ENCODE measurements at regions not wholly inside any gene's neighbourhood (a gene's known extent, or its start where the extent isn't known, plus 50 kb on each side); places are given as distances from the start of the nearest gene placed in this dataset.

DNA sequence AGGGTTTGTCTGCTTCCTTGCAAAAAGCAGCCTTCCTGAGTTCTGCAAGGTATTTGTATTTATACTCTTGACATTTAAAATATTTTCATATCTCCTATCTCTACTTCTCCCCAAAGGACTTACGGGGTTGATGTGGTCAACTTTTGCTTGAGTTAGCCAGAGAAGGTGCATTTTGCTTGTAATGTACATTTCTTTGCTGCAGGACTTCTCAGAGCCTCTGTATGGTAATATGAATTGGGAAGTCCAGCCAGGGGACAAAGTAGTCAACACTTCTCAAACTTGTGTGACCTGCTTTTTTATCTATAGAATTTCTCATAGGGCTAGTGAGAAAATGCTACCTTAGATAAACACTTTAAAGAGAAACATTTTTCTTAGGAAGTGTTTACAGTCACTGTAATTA lies 148.2 kb upstream of the LRIG1 start:
- WGBS, 2 experiments (ENCODE audit: extremely low coverage in 1 of 2, insufficient coverage in 1 of 2, insufficient read length in 1 of 2, insufficient replicate concordance in 2 of 2, low coverage in 1 of 2, low lambda C conversion rate in 2 of 2, missing lambda C conversion rate in 1 of 2) = 87% methylated on average over 1 of the region's 1 CpG; no CpG with 5 or more reads in 1 of the 2 experiments
- Histone ChIP-seq H3K4me1 (replicated peaks in 1 of 4; ENCODE audit: control insufficient read depth in 3 of 4, insufficient read depth in 4 of 4, low read length in 3 of 4) (no peaks in the 10 kb centered on the region), H3K56ac (replicated peaks; ENCODE audit: insufficient read length, low read depth, low read length) (no peak overlapping the region), H3K79me2 (ENCODE audit: control insufficient read depth in 1 of 2, insufficient read depth in 2 of 2, low read length in 2 of 2) (no peaks in the 10 kb centered on the region), H3K27me3 (replicated peaks in 1 of 4; ENCODE audit: control insufficient read depth in 3 of 4, extremely low read depth in 1 of 4, insufficient read depth in 3 of 4, low read length in 3 of 4) (no peaks in the 10 kb centered on the region), H4K5ac (ENCODE audit: insufficient read length, low read depth, low read length) (no peak overlapping the region), H3K36me3 (ENCODE audit: control insufficient read depth in 2 of 4, insufficient read depth in 4 of 4, low read length in 3 of 4) (0 out of 8 replicates have a peak, but pooled peaks cover 0 to 3% (median 0%) of the 10 kb centered on the region in 4 experiments), H3K79me1 (ENCODE audit: low read depth, low read length) (no peaks in the 10 kb centered on the region), H2AFZ (ENCODE audit: low read length) (no peak overlapping the region), H4K8ac (ENCODE audit: extremely low read depth, insufficient read depth, low read length) (no peak overlapping the region), H3K4ac (replicated peaks; ENCODE audit: insufficient read length, low read depth, low read length) (no peak overlapping the region), H3K23ac (ENCODE audit: insufficient read length) (no peak overlapping the region), H3K14ac (ENCODE audit: insufficient read length) (no peak overlapping the region), H2BK120ac (replicated peaks; ENCODE audit: low read depth, low read length) (no peak overlapping the region), H2BK20ac (ENCODE audit: low read length) (no peak overlapping the region), H3K18ac (ENCODE audit: extremely low read depth, low read length) (no peak overlapping the region), H2BK12ac (ENCODE audit: low read depth, low read length) (no peak overlapping the region), H4K20me1 (replicated peaks in 1 of 2; ENCODE audit: control insufficient read depth in 1 of 2, insufficient read depth in 2 of 2, low read length in 2 of 2) (no peaks in the 10 kb centered on the region), H2BK15ac (ENCODE audit: low read length) (no peak overlapping the region), H3K4me2 (ENCODE audit: insufficient read depth in 1 of 2, low read depth in 2 of 2, low read length in 2 of 2) (no peak overlapping the region), H2AK5ac (ENCODE audit: low read depth, low read length) (no peak overlapping the region), H3K9ac (replicated peaks in 1 of 4; ENCODE audit: extremely low read depth in 1 of 4, low read depth in 3 of 4, low read length in 3 of 4) (no peak overlapping the region), H2BK5ac (ENCODE audit: low read depth, low read length) (no peak overlapping the region), H3K4me3 (ENCODE audit: extremely low read depth in 1 of 4, insufficient read depth in 2 of 4, low read depth in 3 of 4, low read length in 4 of 4) (no peak overlapping the region), H3K27ac (ENCODE audit: low read depth, low read length) (no peak overlapping the region), H3K23me2 (ENCODE audit: low read depth, low read length) (no peaks in the 10 kb centered on the region), H4K91ac (replicated peaks; ENCODE audit: insufficient read length, low read length) (no peak overlapping the region), H3K9me3 (ENCODE audit: insufficient read depth in 2 of 2, low read depth in 1 of 2, low read length in 1 of 2) (no peaks in the 10 kb centered on the region; a peak in 2 of 4 replicates)
- FAIRE-seq (no peak), DNase-seq (ENCODE audit: low read depth in 1 of 2, low spot score in 2 of 2) (no peak)
- TF ChIP-seq TEAD4 (IDR thresholded peaks at IDR 0.05; ENCODE audit: low read depth, low read length) = no peak
- TF ChIP-seq PHF8 (conservative IDR thresholded peaks at IDR 0.05; ENCODE audit: low read depth, low read length) = no peak
- no peak for TF ChIP-seq SUZ12 (IDR thresholded peaks at IDR 0.05; ENCODE audit: low read length)
- TF ChIP-seq KDM5A (IDR thresholded peaks at IDR 0.05; ENCODE audit: low read length) = no peak
- TF ChIP-seq SP2 (IDR thresholded peaks at IDR 0.05; ENCODE audit: low read length) = no peak
- no peak for TF ChIP-seq GTF2F1 (IDR thresholded peaks at IDR 0.05; ENCODE audit: borderline replicate concordance, low read depth, low read length)
- TF ChIP-seq RBBP5 (IDR thresholded peaks at IDR 0.05; ENCODE audit: borderline replicate concordance, low read depth, low read length) = no peak
- TF ChIP-seq RFX5 (IDR thresholded peaks at IDR 0.05; ENCODE audit: borderline replicate concordance, low read depth, low read length) = no peak
- TF ChIP-seq, protein P1, sequence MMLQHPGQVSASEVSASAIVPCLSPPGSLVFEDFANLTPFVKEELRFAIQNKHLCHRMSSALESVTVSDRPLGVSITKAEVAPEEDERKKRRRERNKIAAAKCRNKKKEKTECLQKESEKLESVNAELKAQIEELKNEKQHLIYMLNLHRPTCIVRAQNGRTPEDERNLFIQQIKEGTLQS (IDR thresholded peaks at IDR 0.05; ENCODE audit: insufficient read depth, low read depth, low read length) = no peak
- TF ChIP-seq GABPA (IDR thresholded peaks at IDR 0.05; ENCODE audit: borderline replicate concordance, insufficient read depth, low read length) = no peak
- no peak for TF ChIP-seq NANOG (IDR thresholded peaks at IDR 0.05; ENCODE audit: insufficient read depth, low read depth, low read length, poor library complexity, severe bottlenecking)
- TF ChIP-seq KDM4A (IDR thresholded peaks at IDR 0.05; ENCODE audit: low read depth, low read length, severe bottlenecking) = no peak
- TF ChIP-seq CHD2 (IDR thresholded peaks at IDR 0.05; ENCODE audit: low read length) = no peak
- ChIA-PET POLR2A (ENCODE audit: partially characterized antibody) (no interaction called here), CTCF (ENCODE audit: partially characterized antibody) (interaction anchor here (0.7 to 1.8 kb wide), 3 partner anchors 10 to 240 kb away, joined by 3 to 4 read pairs (median 3); no protein-coding TSS in a partner anchor)

Data from H1 (cell line).